HEK293 (cell line): ENCODE measurements at regions not wholly inside any gene's neighbourhood (a gene's known extent, or its start where the extent isn't known, plus 50 kb on each side); places are given as distances from the start of the nearest gene placed in this dataset.

Experiments used
- CTCF ChIA-PET: fragments of 350-600 bp; formaldehyde crosslinking; extraction: SDS; loops from one replicate; lab custom pipeline; 2021; ENCODE audit warnings: antibody characterized with exemption; lab: Yijun Ruan, JAX
- POLR2A ChIA-PET: fragments of 300-600 bp; formaldehyde crosslinking; extraction: SDS; loops from one replicate; lab custom pipeline; 2020; ENCODE audit warnings: antibody characterized with exemption, inconsistent platforms; lab: Yijun Ruan, JAX
- H3K27ac ChIP-seq: fragments of 200-500 bp; sonication (Bioruptor generic); 2 replicates; pipeline ENCODE4 v1.5.1; 2014; ENCODE audit warnings: low read depth, low read length, control low read depth, inconsistent platforms; ENCODE audit errors: extremely low read depth
- H3K36me3 ChIP-seq, 2 experiments: fragments of 200-500 bp in 1 of 2; sonication (Bioruptor generic) in 1 of 2; 1 replicate in 1 of 2; 2 replicates in 1 of 2; pipeline ENCODE4 v1.5.1; 2014 to 2017; ENCODE audit warnings: inconsistent platforms in 2 of 2, low read length in 2 of 2; ENCODE audit not compliant: control insufficient read depth in 2 of 2, insufficient read depth in 1 of 2
- H3K4me1 ChIP-seq: fragments of 200-500 bp; sonication (Bioruptor generic); 2 replicates; pipeline ENCODE4 v1.5.1; 2014; ENCODE audit warnings: mild to moderate bottlenecking, low read length, inconsistent platforms; ENCODE audit not compliant: control insufficient read depth, insufficient read depth
- H3K4me3 ChIP-seq: 2 replicates; pipeline ENCODE4 v1.5.1; 2011; ENCODE audit warnings: low read depth, mild to moderate bottlenecking, control low read depth, low read length, moderate library complexity
- H3K9me3 ChIP-seq: fragments of 200-500 bp; sonication (Bioruptor generic); 2 replicates; pipeline ENCODE4 v1.5.1; 2014; ENCODE audit warnings: low read depth, low read length, inconsistent platforms; ENCODE audit not compliant: control insufficient read depth, insufficient read depth
- EGR2 ChIP-seq: fragments of 450-650 bp; formaldehyde crosslinking; IDR thresholded peaks from 2 replicates; pipeline ENCODE4 v1.5.1; 2016; ENCODE audit warnings: low read depth, missing biosample characterization, missing genetic modification characterization
- FEZF1 ChIP-seq: fragments of 450-650 bp; formaldehyde crosslinking; IDR thresholded peaks from 2 replicates; pipeline ENCODE4 v1.5.1; 2016; ENCODE audit warnings: missing biosample characterization, missing genetic modification characterization
- GFI1B ChIP-seq: fragments of 450-650 bp; formaldehyde crosslinking; IDR thresholded peaks from 2 replicates; pipeline ENCODE4 v1.5.1; 2016; ENCODE audit warnings: missing biosample characterization, missing genetic modification characterization
- HIC1 ChIP-seq: fragments of 450-650 bp; formaldehyde crosslinking; IDR thresholded peaks from 2 replicates; pipeline ENCODE4 v1.5.1; 2016; ENCODE audit warnings: missing biosample characterization, missing genetic modification characterization
- HOXC10 ChIP-seq: sonication (generic); formaldehyde crosslinking; IDR thresholded peaks from 2 replicates; pipeline ENCODE4 v1.8.1; 2023; ENCODE audit warnings: mild to moderate bottlenecking, missing genetic modification reagents
- INSM2 ChIP-seq: fragments of 450-650 bp; formaldehyde crosslinking; IDR thresholded peaks from 2 replicates; pipeline ENCODE4 v1.5.1; 2016; ENCODE audit warnings: missing biosample characterization, missing genetic modification characterization
- KLF16 ChIP-seq: fragments of 450-650 bp; formaldehyde crosslinking; IDR thresholded peaks from 2 replicates; pipeline ENCODE4 v1.5.1; 2017; ENCODE audit warnings: missing biosample characterization, missing genetic modification characterization
- ZFHX2 ChIP-seq: fragments of 450-650 bp; formaldehyde crosslinking; conservative IDR thresholded peaks from 2 replicates; pipeline ENCODE4 v1.5.1; 2016; ENCODE audit warnings: missing biosample characterization, missing genetic modification characterization
- ZNF223 ChIP-seq: fragments of 450-650 bp; formaldehyde crosslinking; IDR thresholded peaks from 2 replicates; pipeline ENCODE4 v1.5.1; 2016; ENCODE audit warnings: missing biosample characterization, missing genetic modification characterization
- ZNF26 ChIP-seq: fragments of 450-650 bp; formaldehyde crosslinking; IDR thresholded peaks from 2 replicates; pipeline ENCODE4 v1.5.1; 2016; ENCODE audit warnings: missing biosample characterization, missing genetic modification characterization
- ZNF266 ChIP-seq: fragments of 450-650 bp; formaldehyde crosslinking; IDR thresholded peaks from 2 replicates; pipeline ENCODE4 v1.5.1; 2016; ENCODE audit warnings: missing biosample characterization, missing genetic modification characterization, low read depth
- ZNF292 ChIP-seq: fragments of 450-650 bp; formaldehyde crosslinking; IDR thresholded peaks from 2 replicates; pipeline ENCODE4 v1.5.1; 2016; ENCODE audit warnings: low read depth, missing biosample characterization, missing genetic modification characterization, borderline replicate concordance
- ZNF423 ChIP-seq: fragments of 450-650 bp; formaldehyde crosslinking; IDR thresholded peaks from 2 replicates; pipeline ENCODE4 v1.5.1; 2016; ENCODE audit warnings: missing biosample characterization, missing genetic modification characterization
- ZNF513 ChIP-seq: fragments of 450-650 bp; IDR thresholded peaks from 2 replicates; pipeline ENCODE4 v1.5.1; 2018; ENCODE audit warnings: missing biosample characterization, missing genetic modification characterization
- ZNF530 ChIP-seq: fragments of 450-650 bp; formaldehyde crosslinking; IDR thresholded peaks from 2 replicates; pipeline ENCODE4 v1.5.1; 2016; ENCODE audit warnings: low read depth, missing biosample characterization, missing genetic modification characterization
- ZNF544 ChIP-seq: fragments of 450-650 bp; formaldehyde crosslinking; IDR thresholded peaks from 2 replicates; pipeline ENCODE4 v1.5.0; 2017; ENCODE audit warnings: missing biosample characterization, missing genetic modification characterization
- ZNF561 ChIP-seq: fragments of 450-650 bp; IDR thresholded peaks from 2 replicates; pipeline ENCODE4 v1.5.1; 2018; ENCODE audit warnings: missing biosample characterization, missing genetic modification characterization, borderline replicate concordance
- ZNF596 ChIP-seq: fragments of 450-650 bp; IDR thresholded peaks from 2 replicates; pipeline ENCODE4 v1.5.0; 2018; ENCODE audit warnings: missing biosample characterization, mild to moderate bottlenecking, missing genetic modification characterization, moderate library complexity
- ZNF621 ChIP-seq: fragments of 450-650 bp; formaldehyde crosslinking; IDR thresholded peaks from 2 replicates; pipeline ENCODE4 v1.5.1; 2017; ENCODE audit warnings: missing biosample characterization, missing genetic modification characterization
- ZNF623 ChIP-seq: fragments of 450-650 bp; formaldehyde crosslinking; IDR thresholded peaks from 2 replicates; pipeline ENCODE4 v1.5.1; 2016; ENCODE audit warnings: missing biosample characterization, missing genetic modification characterization
- ZNF660 ChIP-seq: fragments of 450-650 bp; IDR thresholded peaks from 2 replicates; pipeline ENCODE4 v1.5.1; 2018; ENCODE audit warnings: missing biosample characterization, mild to moderate bottlenecking, missing genetic modification characterization
- ZNF76 ChIP-seq: fragments of 450-650 bp; formaldehyde crosslinking; IDR thresholded peaks from 2 replicates; pipeline ENCODE4; 2016; ENCODE audit warnings: low read depth, missing biosample characterization, missing genetic modification characterization, borderline replicate concordance
- ZXDB ChIP-seq: fragments of 450-650 bp; formaldehyde crosslinking; IDR thresholded peaks from 2 replicates; pipeline ENCODE4 v1.5.1; 2016; ENCODE audit warnings: missing biosample characterization, missing genetic modification characterization

- TF ChIP-seq ZNF544 (tag by site-specific recombination) (no peak), ZNF266 (no peak), ZFHX2 (no peak)
- TF ChIP-seq, all 188 proteins: peak for 0
- ChIA-PET CTCF (no interaction called here), POLR2A (no interaction called here)
- no peak overlapping the region for H3K4me3 ChIP-seq
- no peaks in the 10 kb centered on the region for H3K36me3 ChIP-seq
- H3K4me1 ChIP-seq = no peaks in the 10 kb centered on the region
- H3K9me3 ChIP-seq = no peaks in the 10 kb centered on the region
- no peak overlapping the region for H3K27ac ChIP-seq
Measured at GRCh38 chr4:81773557-81773956, 301.9 kb upstream of the RASGEF1B start.

GRCh38 chr4:81771721-81772120 lies 300.0 kb upstream of the RASGEF1B start:
- H3K4me3 ChIP-seq = no peak overlapping the region
- H3K4me1 ChIP-seq = no peaks in the 10 kb centered on the region
- no peaks in the 10 kb centered on the region for H3K36me3 ChIP-seq
- H3K27ac ChIP-seq = no peak overlapping the region
- ChIA-PET POLR2A (no interaction called here), CTCF (no interaction called here)
- TF ChIP-seq KLF16 (tag by site-specific recombination) = no peak
- H3K9me3 ChIP-seq = no peaks in the 10 kb centered on the region

GRCh38 chr4:81769244-81769643 lies 297.5 kb upstream of the RASGEF1B start:
- Histone ChIP-seq H3K4me3 (no peak overlapping the region), H3K27ac (no peak overlapping the region), H3K4me1 (no peaks in the 10 kb centered on the region), H3K36me3 (no peaks in the 10 kb centered on the region), H3K9me3 (no peaks in the 10 kb centered on the region)
- TF ChIP-seq ZNF561 (tag by site-specific recombination) = no peak
- no peak for TF ChIP-seq ZNF76
- no peak for TF ChIP-seq ZNF596
- no peak for TF ChIP-seq ZNF530
- no peak for TF ChIP-seq ZNF621 (tag by site-specific recombination)
- TF ChIP-seq ZNF423 = no peak
- no peak for TF ChIP-seq ZNF26 (tag by site-specific recombination)
- ChIA-PET CTCF (no interaction called here), POLR2A (no interaction called here)

- CTCF ChIA-PET = interaction anchor here (0.7 kb wide), 2 partner anchors 23 to 195 kb away, joined by 3 to 5 read pairs; no protein-coding TSS in a partner anchor
- no peaks in the 10 kb centered on the region for H3K9me3 ChIP-seq
- H3K36me3 ChIP-seq = no peaks in the 10 kb centered on the region
- H3K4me3 ChIP-seq = no peak overlapping the region
- POLR2A ChIA-PET = no interaction called here
- no peaks in the 10 kb centered on the region for H3K4me1 ChIP-seq
- no peak overlapping the region for H3K27ac ChIP-seq
- TF ChIP-seq ZNF292 (no peak), ZNF223 (tag by site-specific recombination) (no peak), ZNF513 (tag by site-specific recombination) (no peak), HIC1 (tag by site-specific recombination) (no peak), HOXC10 (CRISPR knock-in tag) (no peak), GFI1B (tag by site-specific recombination) (no peak), ZXDB (tag by site-specific recombination) (no peak), ZNF266 (no peak), EGR2 (no peak), ZNF660 (no peak), FEZF1 (tag by site-specific recombination) (no peak), INSM2 (tag by site-specific recombination) (no peak), ZNF423 (no peak), ZNF623 (tag by site-specific recombination) (no peak)
Measured at GRCh38 chr4:81758574-81759264, 287.0 kb upstream of the RASGEF1B start.
